Adrenal gland (tissue), 9 donors: ENCODE measurements at regions not wholly inside any gene's neighbourhood (a gene's known extent, or its start where the extent isn't known, plus 50 kb on each side); places are given as distances from the start of the nearest gene placed in this dataset.

Source experiments
- DNase-seq, 7 donors: peaks; one replicate each; pipeline ENCODE4 v3.0.0-alpha.2; 2019 to 2020
- H3K27ac ChIP-seq, 5 donors: fragments of 200-600 bp; sonication (generic) in 4 of 5; 1 replicate in 3 of 5; 2 replicates in 2 of 5; pipeline versions ENCODE4 v1.5.1 to v1.8.0; 2016 to 2020; ENCODE audit warnings: mild to moderate bottlenecking in 1 of 5
- H3K27me3 ChIP-seq: fragments of 200-600 bp; 2 replicates; pipeline ENCODE4 v1.8.0; 2021
- H3K36me3 ChIP-seq, 2 donors: fragments of 200-600 bp; replicated peaks in 1 of 2; 1 replicate in 1 of 2; 2 replicates in 1 of 2; pipeline versions ENCODE4 v1.5.1 to v1.8.0; 2018 to 2022
- H3K4me1 ChIP-seq, 2 donors: fragments of 200-600 bp; replicated peaks in 1 of 2; 1 replicate in 1 of 2; 2 replicates in 1 of 2; pipeline versions ENCODE4 v1.5.1 to v1.8.0; 2018 to 2021
- H3K4me3 ChIP-seq, 4 donors: fragments of 200-600 bp; sonication (generic) in 3 of 4; one replicate each; pipeline ENCODE4 v1.5.1; 2016 to 2018
- H3K9me3 ChIP-seq, 3 donors: fragments of 200-600 bp; sonication (generic) in 1 of 3; replicated peaks in 1 of 3; 1 replicate in 2 of 3; 2 replicates in 1 of 3; pipeline versions ENCODE4 v1.5.1 to v1.8.0; 2016 to 2021
- POLR2A ChIP-seq, 2 donors: fragments of 450-650 bp; IDR thresholded peaks; one replicate each; pipeline ENCODE4 v1.6.1; 2017; ENCODE audit warnings: antibody characterized with exemption in 2 of 2, mild to moderate bottlenecking in 2 of 2, moderate library complexity in 1 of 2
- WGBS, 4 donors: extraction: QIAGEN DNeasy Blood & Tissue Kit in 2 of 4; methylation state at CpG; one replicate each; pipeline versions ENCODE4 v1.1.5 to v1.1.7; 2013 to 2017; 5-methylcytosine and 5-hydroxymethylcytosine counted together
- intact Hi-C, 2 donors: fragments of 100-400 bp; cut with DNase I; formaldehyde crosslinking; loops; one replicate each; pipeline versions ENCODE4 v1.14.1 to v1.15.0; 2022 to 2023
- TF ChIP-seq, protein P1 (sequence below), 6 experiments: fragments of 450-650 bp in 4 of 6; fragments of 200-600 bp in 2 of 6; sonication (generic) in 1 of 6; IDR thresholded peaks; 1 replicate in 5 of 6; 2 replicates in 1 of 6; pipeline versions ENCODE4 v1.5.1 to v1.8.0; 2016 to 2021; ENCODE audit warnings: antibody characterized with exemption in 6 of 6, mild to moderate bottlenecking in 2 of 6, moderate library complexity in 1 of 6
- donor health status: healthy with polysubstance abuse.
- donor health status: Bipolar disorder and iron deficiency.
- donor health status: DM: yes; HTN: yes; CAD: no.
- donor health status: DM: no; HTN: no; CAD: no.
- donor health status: DM: no; HTN: no; CAD: no.

DNA sequence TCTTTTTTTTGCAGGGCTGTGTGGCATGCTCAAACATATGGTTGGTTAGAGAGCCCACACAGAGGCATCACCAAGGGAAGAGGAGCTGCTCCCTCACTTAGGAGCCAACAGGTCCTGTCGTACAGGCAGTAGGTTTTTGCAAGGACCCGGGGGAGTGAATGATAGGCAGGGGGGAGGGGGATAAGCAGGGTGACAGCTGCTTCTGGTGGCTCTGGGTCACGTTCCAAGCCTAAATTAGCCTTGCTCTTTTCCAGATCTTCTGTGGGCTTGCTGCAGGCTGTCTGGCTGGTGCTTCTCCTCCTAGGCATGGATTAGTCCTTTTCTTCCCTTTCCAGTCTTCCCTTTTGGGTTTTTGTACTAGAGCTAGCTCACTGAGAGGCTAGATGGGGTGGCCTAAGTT lies 117.7 kb upstream of the PODXL start:
- Histone ChIP-seq H3K27ac (no peak overlapping the region), H3K4me3 (no peak overlapping the region), H3K36me3 (no peaks in the 10 kb centered on the region), H3K27me3 (no peaks in the 10 kb centered on the region), H3K9me3 (no peaks in the 10 kb centered on the region), H3K4me1 (no peaks in the 10 kb centered on the region)
- TF ChIP-seq, protein P1, sequence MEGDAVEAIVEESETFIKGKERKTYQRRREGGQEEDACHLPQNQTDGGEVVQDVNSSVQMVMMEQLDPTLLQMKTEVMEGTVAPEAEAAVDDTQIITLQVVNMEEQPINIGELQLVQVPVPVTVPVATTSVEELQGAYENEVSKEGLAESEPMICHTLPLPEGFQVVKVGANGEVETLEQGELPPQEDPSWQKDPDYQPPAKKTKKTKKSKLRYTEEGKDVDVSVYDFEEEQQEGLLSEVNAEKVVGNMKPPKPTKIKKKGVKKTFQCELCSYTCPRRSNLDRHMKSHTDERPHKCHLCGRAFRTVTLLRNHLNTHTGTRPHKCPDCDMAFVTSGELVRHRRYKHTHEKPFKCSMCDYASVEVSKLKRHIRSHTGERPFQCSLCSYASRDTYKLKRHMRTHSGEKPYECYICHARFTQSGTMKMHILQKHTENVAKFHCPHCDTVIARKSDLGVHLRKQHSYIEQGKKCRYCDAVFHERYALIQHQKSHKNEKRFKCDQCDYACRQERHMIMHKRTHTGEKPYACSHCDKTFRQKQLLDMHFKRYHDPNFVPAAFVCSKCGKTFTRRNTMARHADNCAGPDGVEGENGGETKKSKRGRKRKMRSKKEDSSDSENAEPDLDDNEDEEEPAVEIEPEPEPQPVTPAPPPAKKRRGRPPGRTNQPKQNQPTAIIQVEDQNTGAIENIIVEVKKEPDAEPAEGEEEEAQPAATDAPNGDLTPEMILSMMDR (IDR thresholded peaks at IDR 0.05), result no peak
- no peak for TF ChIP-seq POLR2A (IDR thresholded peaks at IDR 0.05)
- intact Hi-C loops, result no loop called here
- no peak for DNase-seq
- WGBS, 4 donors, result 35 to 80% (median 41%) methylated on average over 1 to 3 of the region's 3 CpGs

- 52 to 67% (median 55%) methylated on average over 2 to 3 of the region's 3 CpGs for whole genome bisulfite sequencing, 4 donors
- intact Hi-C loops, result no loop called here
- no peak for DNase-seq
Measured at GRCh38 chr7:131673576-131673975, 117.1 kb upstream of the PODXL start.

DNA sequence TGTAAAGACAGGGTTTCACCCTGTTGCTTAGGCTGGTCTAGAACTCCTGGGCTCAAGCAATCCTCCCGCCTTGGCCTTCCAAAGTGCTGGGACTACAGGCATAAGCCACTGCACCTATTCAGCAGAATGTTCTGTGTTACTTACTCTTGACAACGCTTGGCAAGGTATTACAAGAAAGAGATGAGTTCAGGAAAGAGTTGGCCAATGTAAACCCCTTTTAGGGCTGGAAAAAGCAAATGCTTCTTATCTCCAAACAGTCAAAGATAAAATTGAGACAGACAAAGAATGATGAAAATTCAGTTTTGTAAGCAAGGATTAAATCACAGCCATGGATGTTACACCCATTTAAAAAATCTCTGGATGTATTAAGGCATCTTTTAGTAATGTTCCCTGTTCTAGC lies 114.0 kb upstream of the PODXL start:
- Histone ChIP-seq H3K9me3 (no peaks in the 10 kb centered on the region), H3K36me3 (no peaks in the 10 kb centered on the region), H3K27me3 (no peaks in the 10 kb centered on the region), H3K4me3 (no peak overlapping the region), H3K4me1 (no peaks in the 10 kb centered on the region), H3K27ac (no peak overlapping the region)
- TF ChIP-seq, protein P1 (IDR thresholded peaks at IDR 0.05), result no peak
- TF ChIP-seq POLR2A (IDR thresholded peaks at IDR 0.05), result no peak
- WGBS, 4 donors, result 42 to 77% (median 67%) methylated on average over 2 of the region's 2 CpGs
- intact Hi-C loops, result no loop called here
- no peak for DNase-seq

More at GRCh38 chr7:131673576-131673975, 117.1 kb upstream of the PODXL start:
- no peaks in the 10 kb centered on the region for H3K36me3 ChIP-seq
- H3K4me3 ChIP-seq, result no peak overlapping the region
- H3K9me3 ChIP-seq, result no peaks in the 10 kb centered on the region
- no peaks in the 10 kb centered on the region for H3K27me3 ChIP-seq
- H3K27ac ChIP-seq, result no peak overlapping the region
- H3K4me1 ChIP-seq, result no peaks in the 10 kb centered on the region
- TF ChIP-seq POLR2A (IDR thresholded peaks at IDR 0.05), result no peak
- TF ChIP-seq, protein P1 (IDR thresholded peaks at IDR 0.05), result no peak

GRCh38 chr7:131667699-131668098 lies 111.3 kb upstream of the PODXL start:
- TF ChIP-seq, protein P1 (IDR thresholded peaks at IDR 0.05), result no peak
- no peak for TF ChIP-seq POLR2A (IDR thresholded peaks at IDR 0.05)
- intact Hi-C loops, result no loop called here
- Histone ChIP-seq H3K27ac (no peak overlapping the region), H3K4me1 (no peaks in the 10 kb centered on the region), H3K27me3 (no peaks in the 10 kb centered on the region), H3K4me3 (no peak overlapping the region), H3K36me3 (no peaks in the 10 kb centered on the region), H3K9me3 (no peaks in the 10 kb centered on the region)
- DNase-seq, result no peak
- 64 to 81% (median 76%) methylated on average over 4 of the region's 4 CpGs for WGBS, 4 donors
